ENCODE measurements at regions not wholly inside any gene's neighbourhood (a gene's known extent, or its start where the extent isn't known, plus 50 kb on each side); places are given as distances from the start of the nearest gene placed in this dataset.

- ChIA-PET CTCF (no interaction called here), POLR2A (no interaction called here)
- TF ChIP-seq, protein P1, sequence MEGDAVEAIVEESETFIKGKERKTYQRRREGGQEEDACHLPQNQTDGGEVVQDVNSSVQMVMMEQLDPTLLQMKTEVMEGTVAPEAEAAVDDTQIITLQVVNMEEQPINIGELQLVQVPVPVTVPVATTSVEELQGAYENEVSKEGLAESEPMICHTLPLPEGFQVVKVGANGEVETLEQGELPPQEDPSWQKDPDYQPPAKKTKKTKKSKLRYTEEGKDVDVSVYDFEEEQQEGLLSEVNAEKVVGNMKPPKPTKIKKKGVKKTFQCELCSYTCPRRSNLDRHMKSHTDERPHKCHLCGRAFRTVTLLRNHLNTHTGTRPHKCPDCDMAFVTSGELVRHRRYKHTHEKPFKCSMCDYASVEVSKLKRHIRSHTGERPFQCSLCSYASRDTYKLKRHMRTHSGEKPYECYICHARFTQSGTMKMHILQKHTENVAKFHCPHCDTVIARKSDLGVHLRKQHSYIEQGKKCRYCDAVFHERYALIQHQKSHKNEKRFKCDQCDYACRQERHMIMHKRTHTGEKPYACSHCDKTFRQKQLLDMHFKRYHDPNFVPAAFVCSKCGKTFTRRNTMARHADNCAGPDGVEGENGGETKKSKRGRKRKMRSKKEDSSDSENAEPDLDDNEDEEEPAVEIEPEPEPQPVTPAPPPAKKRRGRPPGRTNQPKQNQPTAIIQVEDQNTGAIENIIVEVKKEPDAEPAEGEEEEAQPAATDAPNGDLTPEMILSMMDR (IDR thresholded peaks at IDR 0.05; ENCODE audit: insufficient read depth, low read length, missing control alignments): no peak
- DNase-seq (ENCODE audit: low read depth, low spot score): no peak
- no peak overlapping the region for H3K4me3 ChIP-seq (ENCODE audit: low read depth, low read length)
Measured at GRCh38 chr18:64983497-64984238, 767.1 kb upstream of the CDH7 start.

- ChIA-PET POLR2A (no interaction called here), CTCF (no interaction called here)
- H3K4me3 ChIP-seq (ENCODE audit: low read depth, low read length): no peak overlapping the region
- TF ChIP-seq, protein P1 (IDR thresholded peaks at IDR 0.05; ENCODE audit: insufficient read depth, low read length, missing control alignments): no peak
- DNase-seq (ENCODE audit: low read depth, low spot score): no peak
Measured at GRCh38 chr18:64982414-64983055, 768.3 kb upstream of the CDH7 start.

DNA sequence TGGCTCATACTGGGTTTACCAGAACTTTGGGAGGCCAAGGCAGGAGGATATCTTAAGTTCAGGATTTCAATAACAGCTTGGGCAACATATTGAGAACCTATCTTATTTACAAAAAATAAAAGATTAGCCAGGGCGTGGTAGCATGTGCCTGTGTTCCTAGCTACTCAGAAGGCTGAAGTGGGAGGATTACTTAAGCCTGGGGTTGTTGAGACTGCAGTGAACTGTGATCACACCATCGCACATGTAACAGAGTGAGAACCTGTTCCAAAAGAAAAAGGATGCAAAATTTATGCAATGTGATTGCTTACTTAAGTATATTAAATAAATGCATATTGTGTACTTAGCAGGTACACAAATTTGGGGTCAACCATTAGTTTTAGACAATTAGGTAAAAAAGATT lies 768.9 kb upstream of the CDH7 start:
- TF ChIP-seq, protein P1 (IDR thresholded peaks at IDR 0.05; ENCODE audit: insufficient read depth, low read length, missing control alignments): no peak
- no peak for DNase-seq (ENCODE audit: low read depth, low spot score)
- POLR2A ChIA-PET: no interaction called here

GRCh38 chr18:64979791-64980190 lies 771.0 kb upstream of the CDH7 start:
- POLR2A ChIA-PET: no interaction called here
- CTCF ChIA-PET: no interaction called here
- no peak overlapping the region for H3K4me3 ChIP-seq (ENCODE audit: low read depth, low read length)
- TF ChIP-seq, protein P1 (IDR thresholded peaks at IDR 0.05; ENCODE audit: insufficient read depth, low read length, missing control alignments): no peak
- DNase-seq (ENCODE audit: low read depth, low spot score): no peak

More for the DNA sequence above, 768.9 kb upstream of the CDH7 start:
- CTCF ChIA-PET: no interaction called here
- H3K4me3 ChIP-seq (ENCODE audit: low read depth, low read length): no peak overlapping the region

GRCh38 chr18:64974391-64975125 lies 776.3 kb upstream of the CDH7 start:
- no peak for DNase-seq (ENCODE audit: low read depth, low spot score)
- TF ChIP-seq, protein P1 (IDR thresholded peaks at IDR 0.05; ENCODE audit: insufficient read depth, low read length, missing control alignments): no peak
- ChIA-PET CTCF (no interaction called here), POLR2A (no interaction called here)
- no peak overlapping the region for H3K4me3 ChIP-seq (ENCODE audit: low read depth, low read length)

DNA sequence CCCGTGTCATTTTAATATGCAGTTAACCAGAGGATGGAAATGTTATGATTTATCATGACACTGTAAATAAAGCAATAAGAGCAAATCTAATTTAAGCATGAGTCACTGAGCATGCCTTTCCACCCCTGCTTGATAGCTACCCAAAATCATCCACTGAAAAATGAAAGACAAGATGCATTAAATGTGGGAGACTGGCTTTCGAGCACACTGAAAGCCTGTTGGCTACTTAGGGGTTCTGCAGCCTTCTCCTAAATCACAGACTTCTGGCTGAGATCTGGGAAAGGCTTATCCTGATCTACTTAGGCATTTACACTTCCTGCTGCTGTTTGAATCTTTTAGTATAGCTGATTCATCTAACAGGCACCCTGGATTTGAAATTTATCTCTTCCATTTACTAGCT lies 778.3 kb upstream of the CDH7 start:
- DNase-seq (ENCODE audit: low read depth, low spot score): no peak
- POLR2A ChIA-PET: no interaction called here
- TF ChIP-seq, protein P1 (IDR thresholded peaks at IDR 0.05; ENCODE audit: insufficient read depth, low read length, missing control alignments): no peak
- H3K4me3 ChIP-seq (ENCODE audit: low read depth, low read length): no peak overlapping the region
- CTCF ChIA-PET: no interaction called here
